ENCODE measurements at regions not wholly inside any gene's neighbourhood (a gene's known extent, or its start where the extent isn't known, plus 50 kb on each side); places are given as distances from the start of the nearest gene placed in this dataset.

GRCh38 chr11:79830446-79830845, 389.6 kb upstream of the TENM4 start:
- no peak for DNase-seq
- Histone ChIP-seq H3K27ac (no peak overlapping the region), H3K9me3 (no peaks in the 10 kb centered on the region), H3K4me1 (no peaks in the 10 kb centered on the region), H3K27me3 (ENCODE audit: low read depth) (no peaks in the 10 kb centered on the region), H3K4me3 (no peak overlapping the region), H3K36me3 (no peaks in the 10 kb centered on the region)
- ATAC-seq = no peak
- no peak for TF ChIP-seq CTCF (IDR thresholded peaks at IDR 0.05)
- intact Hi-C loops (cut with DNase I) = no loop called here

- no peak for TF ChIP-seq CTCF (IDR thresholded peaks at IDR 0.05)
- Histone ChIP-seq H3K36me3 (no peaks in the 10 kb centered on the region), H3K27ac (no peak overlapping the region), H3K4me3 (no peak overlapping the region), H3K27me3 (ENCODE audit: low read depth) (no peaks in the 10 kb centered on the region), H3K9me3 (no peaks in the 10 kb centered on the region), H3K4me1 (no peaks in the 10 kb centered on the region)
- ATAC-seq = no peak
- intact Hi-C loops (cut with DNase I) = no loop called here
- no peak for DNase-seq
These were observed 389.1 kb upstream of the TENM4 start for GRCh38 chr11:79829891-79830290.

- ATAC-seq = no peak
These were observed 381.9 kb upstream of the TENM4 start for GRCh38 chr11:79822766-79823165.

GRCh38 chr11:79813551-79813950, 372.7 kb upstream of the TENM4 start:
- H3K4me1 ChIP-seq = no peaks in the 10 kb centered on the region
- no peak for TF ChIP-seq CTCF (IDR thresholded peaks at IDR 0.05)
- H3K9me3 ChIP-seq = no peaks in the 10 kb centered on the region
- no peaks in the 10 kb centered on the region for H3K27me3 ChIP-seq (ENCODE audit: low read depth)
- no peak overlapping the region for H3K4me3 ChIP-seq
- ATAC-seq (no peak), DNase-seq (no peak)
- H3K36me3 ChIP-seq = no peaks in the 10 kb centered on the region
- H3K27ac ChIP-seq = no peak overlapping the region
- intact Hi-C loops (cut with DNase I) = no loop called here

More at GRCh38 chr11:79822766-79823165, 381.9 kb upstream of the TENM4 start:
- H3K4me3 ChIP-seq = no peak overlapping the region
- H3K27me3 ChIP-seq (ENCODE audit: low read depth) = no peaks in the 10 kb centered on the region
- H3K9me3 ChIP-seq = no peaks in the 10 kb centered on the region
- DNase-seq = no peak
- H3K4me1 ChIP-seq = no peaks in the 10 kb centered on the region
- H3K36me3 ChIP-seq = no peaks in the 10 kb centered on the region
- TF ChIP-seq CTCF (IDR thresholded peaks at IDR 0.05) = no peak
- intact Hi-C loops (cut with DNase I) = no loop called here
- H3K27ac ChIP-seq = no peak overlapping the region

- intact Hi-C loops (cut with DNase I) = no loop called here
- ATAC-seq (peak; percentile 50 to 84), DNase-seq (no peak)
- no peaks in the 10 kb centered on the region for H3K4me1 ChIP-seq
- TF ChIP-seq CTCF (IDR thresholded peaks at IDR 0.05) = no peak
- H3K36me3 ChIP-seq = no peaks in the 10 kb centered on the region
- H3K27me3 ChIP-seq (ENCODE audit: low read depth) = no peaks in the 10 kb centered on the region
- H3K9me3 ChIP-seq = no peaks in the 10 kb centered on the region
- no peak overlapping the region for H3K4me3 ChIP-seq
- no peak overlapping the region for H3K27ac ChIP-seq
These were observed 368.7 kb upstream of the TENM4 start for GRCh38 chr11:79809487-79809886.

- no peaks in the 10 kb centered on the region for H3K27me3 ChIP-seq (ENCODE audit: low read depth)
- H3K27ac ChIP-seq = no peak overlapping the region
- intact Hi-C loops (cut with DNase I) = no loop called here
- DNase-seq = no peak
- no peaks in the 10 kb centered on the region for H3K9me3 ChIP-seq
- no peaks in the 10 kb centered on the region for H3K36me3 ChIP-seq
- H3K4me1 ChIP-seq = no peaks in the 10 kb centered on the region
- no peak for ATAC-seq
- no peak overlapping the region for H3K4me3 ChIP-seq
- TF ChIP-seq CTCF (IDR thresholded peaks at IDR 0.05) = no peak
These were observed 366.7 kb upstream of the TENM4 start for GRCh38 chr11:79807506-79807905.

Data from lower lobe of right lung (tissue), 2 donors.